Activated T-helper 2 cell treated with anti-CD3 and anti-CD28 coated beads, Interferon-gamma antibody, Interleukin-2, Interleukin-4, amounts not matched to agents 10 μg/mL and 5 μg/mL and 100 μg/mL, durations not matched to agents 14 hours and 24 hours and 36 hours (primary cell): ENCODE measurements at regions not wholly inside any gene's neighbourhood (a gene's known extent, or its start where the extent isn't known, plus 50 kb on each side); places are given as distances from the start of the nearest gene placed in this dataset.

Experiments used
- DNase-seq: peaks from one replicate; pipeline ENCODE4 v3.0.0; 2021; ENCODE audit warnings: low spot score
- H3K27ac Mint-ChIP-seq: one replicate; pipeline ENCODE4 v1.8.0; 2021; ENCODE audit warnings: mixed read lengths
- H3K27me3 Mint-ChIP-seq: one replicate; pipeline ENCODE4 v1.8.0; 2021; ENCODE audit warnings: low read depth, mixed read lengths
- H3K36me3 Mint-ChIP-seq: one replicate; pipeline ENCODE4 v1.8.0; 2021; ENCODE audit warnings: low read depth, mixed read lengths
- H3K4me1 Mint-ChIP-seq: one replicate; pipeline ENCODE4 v1.8.0; 2021; ENCODE audit warnings: low read depth, mixed read lengths
- H3K4me3 Mint-ChIP-seq: one replicate; pipeline ENCODE4 v1.8.0; 2021; ENCODE audit warnings: low read depth, mild to moderate bottlenecking, moderate library complexity, mixed read lengths
- H3K9me3 Mint-ChIP-seq: one replicate; pipeline ENCODE4 v1.8.0; 2021; ENCODE audit warnings: mixed read lengths
- intact Hi-C: fragments of 100-400 bp; cut with micrococcal nuclease; formaldehyde crosslinking; loops from one replicate; pipeline ENCODE4 v1.15.1; 2023

- DNase-seq: no peak
- no peak overlapping the region for H3K27ac Mint-ChIP-seq
- no peaks in the 10 kb centered on the region for H3K36me3 Mint-ChIP-seq
- intact Hi-C loops: no loop called here
- H3K4me3 Mint-ChIP-seq: no peak overlapping the region
- no peaks in the 10 kb centered on the region for H3K27me3 Mint-ChIP-seq
- no peaks in the 10 kb centered on the region for H3K9me3 Mint-ChIP-seq
- H3K4me1 Mint-ChIP-seq: no peaks in the 10 kb centered on the region
Measured at GRCh38 chr4:24260923-24261564, 323.3 kb downstream of the DHX15 start.

DNA sequence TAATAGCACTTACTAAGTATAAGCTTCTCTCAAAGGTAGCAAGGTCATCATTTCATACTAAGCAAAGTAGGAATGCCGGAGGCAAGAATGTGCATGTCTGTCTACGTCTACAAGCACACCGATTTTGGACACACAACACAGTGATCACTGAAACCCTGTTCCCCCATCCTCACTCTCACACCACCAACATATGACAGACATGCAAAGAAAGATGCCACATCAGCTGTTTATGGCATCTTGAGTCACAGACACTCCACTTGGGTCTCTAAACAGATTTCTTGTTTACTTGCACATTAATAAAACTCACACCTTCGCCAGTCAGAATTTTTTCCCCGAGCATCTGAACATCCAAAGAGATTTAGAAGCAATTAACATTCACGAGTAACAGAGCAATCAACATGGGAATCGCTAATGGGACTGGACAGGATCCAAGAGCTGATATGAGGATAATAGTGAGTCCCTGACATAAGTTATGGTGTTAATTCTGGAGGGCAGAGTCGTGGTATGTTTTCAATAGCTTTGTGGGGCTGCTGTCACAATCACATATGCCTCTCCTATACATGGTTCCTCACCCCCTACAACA, 324.1 kb downstream of the DHX15 start:
- no peaks in the 10 kb centered on the region for H3K27me3 Mint-ChIP-seq
- no peak overlapping the region for H3K4me3 Mint-ChIP-seq
- intact Hi-C loops: no loop called here
- no peaks in the 10 kb centered on the region for H3K36me3 Mint-ChIP-seq
- no peaks in the 10 kb centered on the region for H3K9me3 Mint-ChIP-seq
- no peak for DNase-seq
- no peak overlapping the region for H3K27ac Mint-ChIP-seq
- no peaks in the 10 kb centered on the region for H3K4me1 Mint-ChIP-seq

- Mint-ChIP-seq H3K36me3 (no peaks in the 10 kb centered on the region), H3K27me3 (no peaks in the 10 kb centered on the region), H3K4me3 (no peak overlapping the region), H3K9me3 (no peaks in the 10 kb centered on the region), H3K4me1 (no peaks in the 10 kb centered on the region), H3K27ac (no peak overlapping the region)
- intact Hi-C loops: no loop called here
- no peak for DNase-seq
Measured at GRCh38 chr4:24256547-24256946, 327.8 kb downstream of the DHX15 start.

DNA sequence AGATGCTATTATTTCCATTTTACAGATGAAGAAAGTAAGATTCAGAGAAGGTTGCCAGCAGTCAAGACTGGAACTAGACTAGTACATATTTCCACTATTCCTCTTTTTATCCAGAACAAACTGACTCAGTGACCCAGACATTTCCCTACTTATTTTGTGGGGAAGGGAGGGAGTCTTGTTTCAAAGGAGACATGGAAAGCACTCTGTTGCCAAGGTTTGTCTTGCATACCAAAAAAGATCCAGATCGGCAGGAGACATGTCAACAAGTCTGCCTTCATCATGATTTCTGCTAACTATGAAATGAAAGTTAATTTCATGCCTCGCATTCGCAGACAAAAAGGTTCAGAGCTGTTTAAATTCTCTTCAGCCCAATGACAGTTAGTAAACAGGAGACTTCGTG, 328.3 kb downstream of the DHX15 start:
- Mint-ChIP-seq H3K9me3 (no peaks in the 10 kb centered on the region), H3K27me3 (no peaks in the 10 kb centered on the region), H3K27ac (no peak overlapping the region), H3K4me1 (no peaks in the 10 kb centered on the region), H3K4me3 (no peak overlapping the region), H3K36me3 (no peaks in the 10 kb centered on the region)
- no peak for DNase-seq
- intact Hi-C loops: no loop called here

GRCh38 chr4:24252121-24252520, 332.2 kb downstream of the DHX15 start:
- no peak for DNase-seq
- Mint-ChIP-seq H3K27ac (no peak overlapping the region), H3K4me3 (no peak overlapping the region), H3K4me1 (no peaks in the 10 kb centered on the region), H3K9me3 (no peaks in the 10 kb centered on the region), H3K36me3 (no peaks in the 10 kb centered on the region), H3K27me3 (no peaks in the 10 kb centered on the region)
- intact Hi-C loops: no loop called here

DNA sequence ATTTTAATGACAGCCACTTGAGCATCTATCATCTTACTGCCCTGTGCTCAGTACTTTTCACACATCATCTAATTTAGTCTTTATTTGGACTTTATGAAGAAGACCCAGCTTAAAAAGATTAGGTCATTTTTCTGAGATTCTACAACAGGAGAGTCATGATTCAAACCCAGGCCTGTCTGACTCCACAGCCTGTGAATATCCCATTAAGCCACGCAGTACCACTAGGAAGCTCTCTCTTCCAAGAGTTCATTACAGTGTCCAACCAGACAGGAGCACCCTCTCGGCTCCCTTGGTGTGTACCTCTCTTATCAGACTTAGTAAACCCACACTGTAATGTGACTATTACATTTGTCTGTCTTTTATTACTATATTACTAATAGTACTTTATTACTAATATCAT, 332.8 kb downstream of the DHX15 start:
- H3K9me3 Mint-ChIP-seq: no peaks in the 10 kb centered on the region
- intact Hi-C loops: no loop called here
- H3K27me3 Mint-ChIP-seq: no peaks in the 10 kb centered on the region
- no peaks in the 10 kb centered on the region for H3K36me3 Mint-ChIP-seq
- DNase-seq: no peak
- no peak overlapping the region for H3K4me3 Mint-ChIP-seq
- no peaks in the 10 kb centered on the region for H3K4me1 Mint-ChIP-seq
- H3K27ac Mint-ChIP-seq: no peak overlapping the region

- Mint-ChIP-seq H3K4me1 (no peaks in the 10 kb centered on the region), H3K9me3 (no peaks in the 10 kb centered on the region), H3K4me3 (no peak overlapping the region), H3K36me3 (no peaks in the 10 kb centered on the region), H3K27me3 (no peaks in the 10 kb centered on the region), H3K27ac (no peak overlapping the region)
- intact Hi-C loops: no loop called here
- no peak for DNase-seq
Measured at GRCh38 chr4:24249972-24250371, 334.4 kb downstream of the DHX15 start.

DNA sequence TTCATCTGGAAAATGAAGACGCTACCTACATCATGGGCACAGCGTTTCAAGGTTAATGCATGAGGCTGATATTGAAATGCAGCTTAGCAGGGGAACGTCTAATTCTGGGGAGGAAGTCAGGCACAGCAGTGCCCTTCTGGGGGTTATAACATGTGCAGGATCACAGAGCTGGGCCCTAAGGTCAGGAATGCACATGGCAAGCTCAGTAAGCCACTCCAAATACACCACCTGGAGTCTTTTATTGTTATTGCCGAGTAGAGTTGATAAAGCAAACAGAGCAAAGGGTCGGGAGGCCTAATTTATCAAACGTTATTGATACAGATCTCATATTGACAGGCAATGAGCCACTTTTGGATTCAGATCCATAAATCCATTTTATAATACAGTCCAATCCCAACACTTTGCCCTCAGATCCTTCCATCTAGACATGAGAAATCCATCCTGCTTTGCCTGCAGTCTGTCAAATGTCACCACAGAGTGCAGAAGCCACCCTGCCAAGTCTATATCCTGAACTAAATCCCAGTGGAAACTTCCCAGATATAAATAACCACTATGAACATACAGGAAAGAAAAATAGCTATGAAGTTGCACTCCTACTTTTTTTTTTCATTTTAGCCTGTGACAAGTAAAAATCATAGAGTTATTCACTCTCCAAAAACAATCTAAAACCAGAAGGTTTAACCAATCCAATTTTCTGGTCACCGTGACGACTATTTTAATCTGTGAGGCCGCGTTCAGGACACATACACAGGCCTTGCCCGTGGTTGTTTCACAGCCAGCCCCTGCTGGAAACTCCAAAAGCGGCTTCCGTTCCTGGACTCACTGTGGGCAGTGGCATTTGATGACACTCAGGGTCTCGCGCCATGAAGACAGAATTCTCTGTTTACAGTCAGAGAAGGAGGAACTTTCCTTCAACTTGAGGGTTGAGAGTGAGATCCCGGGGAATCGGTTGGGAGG, 335.4 kb downstream of the DHX15 start:
- Mint-ChIP-seq H3K36me3 (no peaks in the 10 kb centered on the region), H3K9me3 (no peaks in the 10 kb centered on the region), H3K27me3 (no peaks in the 10 kb centered on the region), H3K27ac (no peak overlapping the region), H3K4me1 (no peaks in the 10 kb centered on the region), H3K4me3 (no peak overlapping the region)
- intact Hi-C loops: no loop called here
- no peak for DNase-seq

GRCh38 chr4:24245491-24245820, 338.9 kb downstream of the DHX15 start:
- intact Hi-C loops: no loop called here
- H3K4me3 Mint-ChIP-seq: no peak overlapping the region
- no peak overlapping the region for H3K27ac Mint-ChIP-seq
- H3K36me3 Mint-ChIP-seq: no peaks in the 10 kb centered on the region
- no peaks in the 10 kb centered on the region for H3K4me1 Mint-ChIP-seq
- DNase-seq: no peak
- no peaks in the 10 kb centered on the region for H3K27me3 Mint-ChIP-seq
- no peaks in the 10 kb centered on the region for H3K9me3 Mint-ChIP-seq

- Mint-ChIP-seq H3K27ac (no peak overlapping the region), H3K4me1 (no peaks in the 10 kb centered on the region), H3K9me3 (no peaks in the 10 kb centered on the region), H3K36me3 (no peaks in the 10 kb centered on the region), H3K27me3 (no peaks in the 10 kb centered on the region), H3K4me3 (no peak overlapping the region)
- no peak for DNase-seq
- intact Hi-C loops: no loop called here
Measured at GRCh38 chr4:24244663-24245490, 339.5 kb downstream of the DHX15 start.

- Mint-ChIP-seq H3K4me1 (no peaks in the 10 kb centered on the region), H3K36me3 (no peaks in the 10 kb centered on the region), H3K4me3 (no peak overlapping the region), H3K9me3 (no peaks in the 10 kb centered on the region), H3K27ac (no peak overlapping the region), H3K27me3 (no peaks in the 10 kb centered on the region)
- intact Hi-C loops: no loop called here
- DNase-seq: no peak
Measured at GRCh38 chr4:24243641-24244040, 340.7 kb downstream of the DHX15 start.

DNA sequence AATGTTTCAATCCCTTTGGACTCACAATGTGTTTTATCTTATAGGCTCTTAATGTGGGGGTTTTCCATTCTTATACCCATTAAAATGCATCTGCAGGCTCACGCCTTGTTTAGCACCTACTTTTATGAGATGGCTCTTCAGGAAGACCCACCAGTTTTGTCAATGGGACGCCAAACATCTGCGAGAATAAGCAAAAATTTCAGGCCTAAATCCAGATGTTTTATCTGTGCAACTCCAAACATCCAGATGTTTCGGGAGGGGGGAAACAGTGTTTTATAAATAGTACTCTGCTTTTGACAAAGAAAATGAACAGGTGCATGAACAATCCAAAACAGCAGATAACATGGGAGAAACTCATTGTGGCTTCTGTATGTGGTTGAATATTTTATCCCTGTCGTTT, 342.8 kb downstream of the DHX15 start:
- Mint-ChIP-seq H3K4me1 (no peaks in the 10 kb centered on the region), H3K27me3 (no peaks in the 10 kb centered on the region), H3K36me3 (no peaks in the 10 kb centered on the region), H3K27ac (no peak overlapping the region), H3K9me3 (no peaks in the 10 kb centered on the region), H3K4me3 (no peak overlapping the region)
- no peak for DNase-seq
- intact Hi-C loops: no loop called here
